ENCODE measurements at regions not wholly inside any gene's neighbourhood (a gene's known extent, or its start where the extent isn't known, plus 50 kb on each side); places are given as distances from the start of the nearest gene placed in this dataset.

GRCh38 chr2:52704251-52704650 lies 1063.4 kb upstream of the CHAC2 start:
- Mint-ChIP-seq H3K36me3 (ENCODE audit: unreplicated experiment) (no peaks in the 10 kb centered on the region), H3K4me1 (ENCODE audit: unreplicated experiment) (no peaks in the 10 kb centered on the region), H3K9me3 (ENCODE audit: unreplicated experiment) (no peaks in the 10 kb centered on the region), H3K27ac (ENCODE audit: unreplicated experiment) (no peak overlapping the region), H3K27me3 (ENCODE audit: unreplicated experiment) (peaks cover 6% of the 10 kb centered on the region), H3K4me3 (ENCODE audit: unreplicated experiment) (no peak overlapping the region)
- no peak for DNase-seq (ENCODE audit: extremely low spot score, unreplicated experiment)
- TF ChIP-seq, protein P1, sequence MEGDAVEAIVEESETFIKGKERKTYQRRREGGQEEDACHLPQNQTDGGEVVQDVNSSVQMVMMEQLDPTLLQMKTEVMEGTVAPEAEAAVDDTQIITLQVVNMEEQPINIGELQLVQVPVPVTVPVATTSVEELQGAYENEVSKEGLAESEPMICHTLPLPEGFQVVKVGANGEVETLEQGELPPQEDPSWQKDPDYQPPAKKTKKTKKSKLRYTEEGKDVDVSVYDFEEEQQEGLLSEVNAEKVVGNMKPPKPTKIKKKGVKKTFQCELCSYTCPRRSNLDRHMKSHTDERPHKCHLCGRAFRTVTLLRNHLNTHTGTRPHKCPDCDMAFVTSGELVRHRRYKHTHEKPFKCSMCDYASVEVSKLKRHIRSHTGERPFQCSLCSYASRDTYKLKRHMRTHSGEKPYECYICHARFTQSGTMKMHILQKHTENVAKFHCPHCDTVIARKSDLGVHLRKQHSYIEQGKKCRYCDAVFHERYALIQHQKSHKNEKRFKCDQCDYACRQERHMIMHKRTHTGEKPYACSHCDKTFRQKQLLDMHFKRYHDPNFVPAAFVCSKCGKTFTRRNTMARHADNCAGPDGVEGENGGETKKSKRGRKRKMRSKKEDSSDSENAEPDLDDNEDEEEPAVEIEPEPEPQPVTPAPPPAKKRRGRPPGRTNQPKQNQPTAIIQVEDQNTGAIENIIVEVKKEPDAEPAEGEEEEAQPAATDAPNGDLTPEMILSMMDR (IDR thresholded peaks at IDR 0.05): no peak

DNA sequence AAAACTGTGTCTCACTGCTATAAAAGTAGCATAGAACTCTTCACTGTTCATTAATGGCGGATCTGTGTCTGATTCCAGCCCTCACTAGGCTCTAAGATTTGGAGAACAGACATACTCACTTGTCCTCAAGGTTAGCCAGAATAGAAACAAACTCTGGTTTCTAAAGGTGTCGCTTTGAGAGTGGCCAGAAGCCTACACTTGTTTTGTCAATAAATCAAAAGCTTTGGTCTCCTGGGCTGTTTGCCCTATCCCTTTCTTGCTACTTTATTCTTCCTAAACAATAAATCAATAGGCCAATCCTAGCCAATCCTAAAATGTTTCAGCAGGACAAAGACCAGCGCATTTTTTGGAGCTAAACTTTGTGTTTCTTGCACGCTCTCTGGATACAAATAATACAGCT lies 1064.6 kb upstream of the CHAC2 start:
- no peaks in the 10 kb centered on the region for H3K36me3 Mint-ChIP-seq (ENCODE audit: unreplicated experiment)
- peaks cover 6% of the 10 kb centered on the region for H3K27me3 Mint-ChIP-seq (ENCODE audit: unreplicated experiment)
- H3K27ac Mint-ChIP-seq (ENCODE audit: unreplicated experiment): no peak overlapping the region
- no peak for DNase-seq (ENCODE audit: extremely low spot score, unreplicated experiment)
- H3K4me1 Mint-ChIP-seq (ENCODE audit: unreplicated experiment): no peaks in the 10 kb centered on the region
- TF ChIP-seq, protein P1 (IDR thresholded peaks at IDR 0.05): no peak
- no peak overlapping the region for H3K4me3 Mint-ChIP-seq (ENCODE audit: unreplicated experiment)
- H3K9me3 Mint-ChIP-seq (ENCODE audit: unreplicated experiment): no peaks in the 10 kb centered on the region

DNA sequence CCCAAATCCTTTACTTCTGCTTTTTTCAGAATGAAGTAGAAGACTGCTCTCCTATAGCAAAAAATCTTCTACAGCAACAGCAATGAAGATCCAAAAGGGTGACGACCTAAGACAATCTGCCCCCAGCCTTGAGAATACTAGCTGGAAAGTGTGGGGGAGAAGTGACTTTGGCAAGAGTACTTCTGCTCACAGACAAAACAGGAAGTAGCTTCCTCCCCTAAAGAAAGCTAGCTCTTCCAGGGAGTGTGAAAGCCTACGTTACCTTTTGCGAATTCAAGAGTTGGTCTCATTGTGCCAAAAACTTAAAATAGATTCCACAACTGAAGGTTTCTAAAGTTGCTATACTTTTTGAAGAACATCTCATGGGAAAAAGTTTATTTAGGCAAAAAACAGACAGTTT lies 1069.2 kb upstream of the CHAC2 start:
- DNase-seq (ENCODE audit: extremely low spot score, unreplicated experiment): no peak
- H3K36me3 Mint-ChIP-seq (ENCODE audit: unreplicated experiment): no peaks in the 10 kb centered on the region
- TF ChIP-seq, protein P1 (IDR thresholded peaks at IDR 0.05): no peak

DNA sequence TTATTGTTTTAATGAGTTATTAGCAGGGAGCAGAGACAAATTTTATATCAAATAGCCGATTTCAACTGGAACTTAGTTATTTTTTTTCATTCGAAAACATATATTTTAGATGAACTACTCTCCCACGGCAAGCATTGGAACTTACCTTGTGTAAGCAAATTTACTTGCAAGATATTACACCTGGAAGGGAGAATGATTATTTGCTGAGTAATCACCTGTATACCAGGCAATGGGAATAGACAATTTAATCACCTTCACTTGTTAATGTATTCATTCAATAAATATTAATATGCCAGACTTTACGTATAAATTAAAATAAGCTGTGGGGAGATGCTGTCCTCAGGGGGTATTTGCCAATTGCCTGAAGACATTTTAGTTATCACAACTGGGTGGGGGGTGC lies 1069.9 kb upstream of the CHAC2 start:
- TF ChIP-seq, protein P1 (IDR thresholded peaks at IDR 0.05): no peak
- no peak for DNase-seq (ENCODE audit: extremely low spot score, unreplicated experiment)
- Mint-ChIP-seq H3K36me3 (ENCODE audit: unreplicated experiment) (no peaks in the 10 kb centered on the region), H3K4me1 (ENCODE audit: unreplicated experiment) (no peaks in the 10 kb centered on the region), H3K27me3 (ENCODE audit: unreplicated experiment) (peaks cover 6% of the 10 kb centered on the region), H3K9me3 (ENCODE audit: unreplicated experiment) (no peaks in the 10 kb centered on the region), H3K4me3 (ENCODE audit: unreplicated experiment) (no peak overlapping the region), H3K27ac (ENCODE audit: unreplicated experiment) (no peak overlapping the region)

More for the DNA sequence above, 1069.2 kb upstream of the CHAC2 start:
- Mint-ChIP-seq H3K9me3 (ENCODE audit: unreplicated experiment) (no peaks in the 10 kb centered on the region), H3K27ac (ENCODE audit: unreplicated experiment) (no peak overlapping the region), H3K4me3 (ENCODE audit: unreplicated experiment) (no peak overlapping the region), H3K4me1 (ENCODE audit: unreplicated experiment) (no peaks in the 10 kb centered on the region), H3K27me3 (ENCODE audit: unreplicated experiment) (peaks cover 4% of the 10 kb centered on the region)

DNA sequence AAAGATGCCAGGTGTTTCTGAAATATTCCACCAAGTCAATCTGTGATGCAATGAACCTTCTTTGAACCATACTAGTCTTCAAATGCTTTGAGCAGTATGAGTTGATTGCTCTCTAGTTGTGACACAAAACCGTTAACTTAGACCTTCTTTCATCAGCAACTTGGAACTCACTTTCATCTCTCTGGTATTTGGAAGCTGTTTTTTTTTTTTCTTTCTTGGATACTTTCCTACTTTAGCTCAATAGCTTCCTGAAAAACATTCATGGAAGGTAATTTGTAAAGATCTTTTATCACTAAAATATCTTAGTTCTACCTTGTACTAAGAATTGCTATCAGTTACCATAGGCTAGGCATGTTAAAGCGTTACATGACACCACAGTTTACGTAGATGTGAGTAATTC lies 1071.9 kb upstream of the CHAC2 start:
- DNase-seq (ENCODE audit: extremely low spot score, unreplicated experiment): no peak
- Mint-ChIP-seq H3K9me3 (ENCODE audit: unreplicated experiment) (no peaks in the 10 kb centered on the region), H3K27me3 (ENCODE audit: unreplicated experiment) (peaks cover 4% of the 10 kb centered on the region), H3K4me3 (ENCODE audit: unreplicated experiment) (no peak overlapping the region), H3K27ac (ENCODE audit: unreplicated experiment) (no peak overlapping the region), H3K36me3 (ENCODE audit: unreplicated experiment) (no peaks in the 10 kb centered on the region), H3K4me1 (ENCODE audit: unreplicated experiment) (no peaks in the 10 kb centered on the region)
- TF ChIP-seq, protein P1 (IDR thresholded peaks at IDR 0.05): no peak
